ACC112 (cell line): ENCODE measurements at regions not wholly inside any gene's neighbourhood (a gene's known extent, or its start where the extent isn't known, plus 50 kb on each side); places are given as distances from the start of the nearest gene placed in this dataset.

Source experiments
- H2AFZ ChIP-seq: fragments of 200-600 bp; sonication (generic); one replicate; pipeline ENCODE4 v1.6.0; 2017; ENCODE audit warnings: antibody characterized with exemption, low read length; ENCODE audit not compliant: unreplicated experiment
- H3K27ac ChIP-seq: fragments of 200-600 bp; sonication (generic); 2 replicates; pipeline ENCODE4 v1.5.1; 2014; ENCODE audit warnings: low read depth, mild to moderate bottlenecking, antibody characterized with exemption, low read length, moderate library complexity
- H3K27me3 ChIP-seq: fragments of 200-600 bp; sonication (generic); 2 replicates; pipeline ENCODE4 v1.6.1; 2014; ENCODE audit warnings: mild to moderate bottlenecking, antibody characterized with exemption, low read length, moderate library complexity, mixed read lengths; ENCODE audit not compliant: insufficient read depth
- H3K36me3 ChIP-seq: fragments of 200-600 bp; sonication (generic); 2 replicates; pipeline ENCODE4 v1.6.1; 2016; ENCODE audit warnings: mild to moderate bottlenecking, antibody characterized with exemption, low read length, moderate library complexity, mixed read lengths; ENCODE audit not compliant: insufficient read depth
- H3K4me1 ChIP-seq: fragments of 200-600 bp; sonication (generic); one replicate; pipeline ENCODE4 v1.6.1; 2016; ENCODE audit warnings: low read length, mixed read lengths; ENCODE audit not compliant: insufficient read depth, unreplicated experiment, control insufficient read depth
- H3K4me3 ChIP-seq: fragments of 200-600 bp; sonication (generic); 2 replicates; pipeline ENCODE4 v1.5.1; 2014; ENCODE audit warnings: mild to moderate bottlenecking, low read depth, low read length
- H3K79me2 ChIP-seq: fragments of 200-600 bp; sonication (generic); one replicate; pipeline ENCODE4 v1.6.0; 2016; ENCODE audit warnings: low read length; ENCODE audit not compliant: control insufficient read depth, unreplicated experiment, insufficient read depth

DNA sequence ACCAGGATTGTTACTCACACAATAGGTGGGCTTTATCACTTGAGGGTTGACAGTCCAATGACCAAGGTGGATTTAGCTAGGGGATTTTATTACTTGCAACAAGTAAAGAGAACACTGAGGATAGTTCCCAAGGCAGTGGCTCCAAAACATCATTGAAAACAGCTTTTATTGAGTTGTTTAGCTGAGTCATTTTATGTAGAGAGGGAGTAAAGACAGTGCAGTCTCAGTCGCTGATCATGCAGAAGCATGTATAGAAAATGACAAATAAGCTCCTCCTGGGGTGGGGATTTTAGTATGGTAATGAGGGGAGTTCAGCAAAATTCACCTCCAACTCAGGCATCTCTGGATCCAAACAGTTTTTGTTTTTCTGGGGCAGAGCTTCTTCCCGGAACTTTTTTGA lies 163.0 kb upstream of the CCDC179 start:
- Histone ChIP-seq H3K4me3 (no peak overlapping the region), H3K27ac (no peak overlapping the region), H3K27me3 (peaks cover 4% of the 10 kb centered on the region; the same call in 1 of the 2 replicates), H2AFZ (no peak overlapping the region), H3K36me3 (no peaks in the 10 kb centered on the region), H3K4me1 (no peaks in the 10 kb centered on the region), H3K79me2 (no peaks in the 10 kb centered on the region)

DNA sequence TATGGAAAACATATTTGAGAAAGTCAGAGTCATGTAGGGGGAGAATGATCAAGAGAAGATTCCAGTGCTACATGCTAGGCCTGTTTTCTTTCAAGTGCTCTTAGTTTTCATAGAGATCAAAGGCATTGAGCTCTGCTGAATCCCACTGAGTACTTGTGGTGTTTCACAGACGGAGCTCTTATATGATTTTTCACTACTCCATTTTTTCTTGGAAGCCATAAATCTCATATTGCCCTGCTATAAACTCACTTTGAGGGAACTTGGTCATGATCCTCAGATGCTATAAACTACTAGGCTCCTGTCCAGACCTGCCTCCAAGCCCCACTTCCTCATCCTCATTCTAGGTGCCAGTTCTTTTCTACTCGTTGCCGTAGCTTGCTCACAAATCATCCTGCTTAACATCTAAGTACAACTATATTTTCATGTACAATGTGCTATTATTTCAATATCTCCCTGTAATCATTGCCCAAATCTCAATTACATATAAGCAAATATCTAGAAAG lies 180.8 kb upstream of the CCDC179 start:
- H3K79me2 ChIP-seq = no peaks in the 10 kb centered on the region
- H3K36me3 ChIP-seq = no peaks in the 10 kb centered on the region
- H3K4me1 ChIP-seq = no peaks in the 10 kb centered on the region
- H2AFZ ChIP-seq = no peak overlapping the region
- H3K27me3 ChIP-seq = 0 out of 2 replicates have a peak, but pooled peaks cover 8% of the 10 kb centered on the region
- H3K27ac ChIP-seq = no peak overlapping the region
- H3K4me3 ChIP-seq = no peak overlapping the region

- Histone ChIP-seq H3K27ac (no peak overlapping the region), H3K27me3 (no peaks in the 10 kb centered on the region), H3K4me3 (no peak overlapping the region), H3K4me1 (no peaks in the 10 kb centered on the region), H3K79me2 (no peaks in the 10 kb centered on the region), H3K36me3 (no peaks in the 10 kb centered on the region), H2AFZ (no peak overlapping the region)
These were observed 198.4 kb upstream of the CCDC179 start for GRCh38 chr11:23058656-23059055.

DNA sequence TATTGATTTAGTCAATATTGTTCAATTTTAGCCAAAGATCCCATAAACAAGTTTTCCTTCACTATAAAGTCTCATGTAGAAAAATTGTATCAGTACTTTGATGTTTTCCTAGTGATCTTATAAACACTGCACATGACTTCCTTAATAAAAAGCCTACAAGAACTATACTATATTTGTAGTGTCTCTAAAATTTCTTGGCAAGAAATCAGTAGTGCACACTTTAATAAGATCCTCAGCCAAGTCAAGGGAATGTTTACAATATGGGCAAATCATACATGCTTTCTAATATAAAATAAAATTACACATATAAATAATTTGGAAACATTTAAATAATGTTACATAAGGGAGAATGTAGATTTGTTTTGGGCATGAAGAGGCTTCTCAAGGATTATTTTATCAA lies 203.0 kb upstream of the CCDC179 start:
- Histone ChIP-seq H3K36me3 (no peaks in the 10 kb centered on the region), H3K27ac (no peak overlapping the region), H3K4me1 (no peaks in the 10 kb centered on the region), H3K4me3 (no peak overlapping the region), H3K79me2 (no peaks in the 10 kb centered on the region), H3K27me3 (no peaks in the 10 kb centered on the region), H2AFZ (no peak overlapping the region)

GRCh38 chr11:23078289-23078971 lies 218.2 kb upstream of the CCDC179 start:
- H3K27ac ChIP-seq = no peak overlapping the region
- H3K27me3 ChIP-seq = no peaks in the 10 kb centered on the region
- no peak overlapping the region for H2AFZ ChIP-seq
- no peaks in the 10 kb centered on the region for H3K79me2 ChIP-seq
- peaks cover 11% of the 10 kb centered on the region for H3K4me1 ChIP-seq
- H3K36me3 ChIP-seq = no peaks in the 10 kb centered on the region
- H3K4me3 ChIP-seq = peak overlapping the region; percentile 32; the same call in 1 of the 2 replicates

DNA sequence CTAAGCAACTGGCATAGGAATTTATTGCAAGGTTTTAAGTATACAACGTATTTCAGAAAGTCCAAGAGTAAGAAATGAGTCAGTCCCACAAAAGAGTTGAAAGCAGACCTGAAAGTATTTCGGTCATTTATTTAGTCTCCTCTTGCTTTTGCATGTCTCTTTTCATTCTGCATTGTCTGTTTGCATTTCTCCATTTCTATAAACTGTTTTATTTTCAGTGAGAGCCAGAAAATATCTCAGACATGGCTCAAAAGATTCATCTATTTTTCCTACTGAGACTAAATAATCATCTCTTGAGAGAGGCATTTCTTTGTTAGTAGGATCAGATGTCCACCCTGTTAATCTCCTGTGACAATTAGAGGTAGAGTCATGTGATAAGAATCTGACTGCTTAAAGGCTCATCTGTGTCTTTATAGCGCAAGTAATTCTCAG lies 219.1 kb upstream of the CCDC179 start:
- Histone ChIP-seq H3K27me3 (no peaks in the 10 kb centered on the region), H3K4me1 (peaks cover 11% of the 10 kb centered on the region), H3K79me2 (no peaks in the 10 kb centered on the region), H2AFZ (no peak overlapping the region), H3K36me3 (no peaks in the 10 kb centered on the region), H3K4me3 (no peak overlapping the region), H3K27ac (no peak overlapping the region)

DNA sequence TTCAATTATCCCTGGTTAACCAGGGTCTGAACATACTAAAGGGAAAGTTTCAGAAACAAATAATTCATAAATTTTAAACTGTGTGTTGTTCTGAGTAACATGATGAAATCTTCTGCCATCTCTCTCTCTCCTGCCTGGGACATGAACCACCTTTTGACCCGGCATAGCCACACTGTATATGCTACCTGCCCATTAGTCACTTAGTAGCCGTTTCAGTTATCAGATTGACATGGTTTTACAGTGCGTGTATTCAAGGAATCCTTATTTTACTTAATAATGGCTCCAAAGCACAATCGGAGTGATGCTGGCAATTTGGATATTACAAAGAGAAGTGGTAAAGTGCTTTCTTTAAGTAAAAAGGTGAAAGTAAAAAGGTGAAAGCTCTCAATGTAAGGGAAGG lies 227.1 kb upstream of the CCDC179 start:
- Histone ChIP-seq H3K27ac (no peak overlapping the region), H3K36me3 (no peaks in the 10 kb centered on the region), H3K4me1 (no peaks in the 10 kb centered on the region), H3K27me3 (no peaks in the 10 kb centered on the region), H3K79me2 (no peaks in the 10 kb centered on the region), H3K4me3 (no peak overlapping the region), H2AFZ (no peak overlapping the region)

DNA sequence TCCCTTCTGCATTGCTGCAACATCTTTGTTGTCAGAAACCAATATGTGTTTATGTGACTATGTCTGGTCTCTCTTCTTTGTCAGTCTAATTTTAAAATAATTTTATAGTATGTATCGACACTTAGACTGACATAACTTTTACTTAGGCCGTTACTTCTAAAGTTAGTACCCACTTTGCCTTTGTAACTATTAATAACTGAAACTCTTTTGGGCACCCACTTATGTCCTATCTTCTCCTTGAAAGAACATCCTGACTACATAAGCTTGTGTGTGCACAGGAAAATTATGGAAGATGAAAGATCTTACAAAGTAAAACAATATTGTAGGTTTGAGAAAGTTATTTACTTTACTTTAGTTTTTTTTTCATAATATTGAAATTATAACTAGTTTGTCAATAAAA lies 230.4 kb upstream of the CCDC179 start:
- H3K36me3 ChIP-seq = no peaks in the 10 kb centered on the region
- H3K4me1 ChIP-seq = no peaks in the 10 kb centered on the region
- no peaks in the 10 kb centered on the region for H3K27me3 ChIP-seq
- no peak overlapping the region for H2AFZ ChIP-seq
- H3K27ac ChIP-seq = no peak overlapping the region
- no peaks in the 10 kb centered on the region for H3K79me2 ChIP-seq
- no peak overlapping the region for H3K4me3 ChIP-seq

DNA sequence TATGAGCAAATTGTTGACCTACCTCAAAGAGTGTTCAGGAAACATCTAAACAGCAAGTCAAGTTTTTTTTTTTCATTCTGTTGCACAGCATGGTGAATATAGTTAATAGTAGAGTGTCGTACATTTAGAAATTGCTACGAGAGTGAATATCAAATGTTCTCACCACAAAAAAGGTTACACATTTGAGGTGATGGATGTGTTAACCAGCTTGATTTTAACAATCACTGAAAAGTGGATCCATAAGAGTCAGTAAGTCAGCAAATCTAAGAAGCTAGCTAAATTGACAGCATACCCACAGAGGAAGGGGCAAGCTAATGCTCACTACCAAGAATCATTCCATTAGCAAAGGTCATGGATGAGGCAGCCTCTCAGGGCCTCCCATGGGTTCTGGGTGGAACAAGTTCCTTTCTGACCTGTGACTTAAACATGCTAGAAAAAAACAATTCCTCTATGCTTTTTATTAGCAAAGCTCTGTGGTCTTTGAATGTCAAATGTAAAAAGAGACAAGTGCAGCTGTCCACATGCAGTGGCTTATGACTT lies 235.4 kb upstream of the CCDC179 start:
- H3K4me1 ChIP-seq = no peaks in the 10 kb centered on the region
- no peak overlapping the region for H2AFZ ChIP-seq

GRCh38 chr11:23097891-23098290 lies 237.6 kb upstream of the CCDC179 start:
- H3K4me3 ChIP-seq = no peak overlapping the region
- no peak overlapping the region for H3K27ac ChIP-seq
- no peaks in the 10 kb centered on the region for H3K27me3 ChIP-seq
- H3K4me1 ChIP-seq = no peaks in the 10 kb centered on the region
- H3K36me3 ChIP-seq = no peaks in the 10 kb centered on the region
- H2AFZ ChIP-seq = no peak overlapping the region
- H3K79me2 ChIP-seq = no peaks in the 10 kb centered on the region

More for the DNA sequence above, 235.4 kb upstream of the CCDC179 start:
- Histone ChIP-seq H3K79me2 (no peaks in the 10 kb centered on the region), H3K4me3 (no peak overlapping the region), H3K27ac (no peak overlapping the region), H3K27me3 (no peaks in the 10 kb centered on the region), H3K36me3 (no peaks in the 10 kb centered on the region)

GRCh38 chr11:23099256-23099655 lies 239.0 kb upstream of the CCDC179 start:
- H2AFZ ChIP-seq = no peak overlapping the region

More at GRCh38 chr11:23099256-23099655, 239.0 kb upstream of the CCDC179 start:
- no peak overlapping the region for H3K4me3 ChIP-seq
- no peaks in the 10 kb centered on the region for H3K27me3 ChIP-seq
- no peaks in the 10 kb centered on the region for H3K4me1 ChIP-seq
- no peak overlapping the region for H3K27ac ChIP-seq
- no peaks in the 10 kb centered on the region for H3K79me2 ChIP-seq
- no peaks in the 10 kb centered on the region for H3K36me3 ChIP-seq
